Ishikawa (cell line): ENCODE measurements at regions not wholly inside any gene's neighbourhood (a gene's known extent, or its start where the extent isn't known, plus 50 kb on each side); places are given as distances from the start of the nearest gene placed in this dataset.

Experiments
- CEBPB ChIP-seq: IDR thresholded peaks from 2 replicates; pipeline ENCODE4 v1.6.1; 2012
- CREB1 ChIP-seq: IDR thresholded peaks from 2 replicates; pipeline ENCODE4 v1.6.1; 2012; ENCODE audit warnings: low read depth
- EP300 ChIP-seq: IDR thresholded peaks from 2 replicates; pipeline ENCODE4 v1.6.1; 2012; ENCODE audit warnings: borderline replicate concordance
- FOXM1 ChIP-seq: IDR thresholded peaks from 2 replicates; pipeline ENCODE4 v1.6.1; 2012; ENCODE audit warnings: low read depth, borderline replicate concordance
- NFIC ChIP-seq: IDR thresholded peaks from 2 replicates; pipeline ENCODE4 v1.6.1; 2012
- RAD21 ChIP-seq: IDR thresholded peaks from 2 replicates; pipeline ENCODE4 v1.6.1; 2012; ENCODE audit warnings: low read depth
- TAF1 ChIP-seq: IDR thresholded peaks from 2 replicates; pipeline ENCODE4 v1.6.1; 2012; ENCODE audit warnings: low read depth, mild to moderate bottlenecking
- TCF12 ChIP-seq: IDR thresholded peaks from 2 replicates; pipeline ENCODE4 v1.6.1; 2012; ENCODE audit warnings: low read depth
- TEAD4 ChIP-seq: IDR thresholded peaks from 2 replicates; pipeline ENCODE4 v1.6.1; 2012
- YY1 ChIP-seq: IDR thresholded peaks from 2 replicates; pipeline ENCODE4 v1.6.1; 2012; ENCODE audit warnings: low read depth
- ZBTB7A ChIP-seq: IDR thresholded peaks from 2 replicates; pipeline ENCODE4 v1.6.1; 2012; ENCODE audit warnings: low read depth
- TF ChIP-seq, protein P1 (sequence below): IDR thresholded peaks from 2 replicates; pipeline ENCODE4 v1.6.1; 2012
- TF ChIP-seq, protein P2 (sequence below): IDR thresholded peaks from 2 replicates; pipeline ENCODE4 v1.6.1; 2012
- TF ChIP-seq, protein P3 (sequence below): IDR thresholded peaks from 2 replicates; pipeline ENCODE4 v1.6.1; 2012; ENCODE audit warnings: low read depth, mild to moderate bottlenecking

DNA sequence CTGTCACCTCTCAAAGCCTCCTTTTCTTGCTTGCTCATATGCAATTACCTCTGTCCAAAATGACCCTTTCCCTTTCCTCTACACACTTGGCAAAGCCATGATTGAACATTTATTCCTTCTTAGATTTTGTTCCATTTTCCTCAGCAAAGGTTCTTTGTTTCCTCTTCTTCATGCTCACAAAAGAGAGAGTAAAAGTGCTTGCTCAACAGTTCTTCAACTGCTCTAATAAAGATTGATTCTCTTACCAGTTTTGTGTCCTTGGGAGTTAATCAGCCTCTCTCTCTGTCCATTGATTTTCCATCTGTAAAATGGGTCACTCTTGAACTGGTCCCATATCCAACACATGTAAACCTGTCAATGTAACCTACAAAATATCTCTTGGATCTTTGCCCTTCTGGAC is 186.4 kb downstream of the WNT5A start:
- no peak for TF ChIP-seq TEAD4
- no peak for TF ChIP-seq CEBPB
- TF ChIP-seq ZBTB7A, result no peak
- no peak for TF ChIP-seq FOXM1
- TF ChIP-seq, protein P1, sequence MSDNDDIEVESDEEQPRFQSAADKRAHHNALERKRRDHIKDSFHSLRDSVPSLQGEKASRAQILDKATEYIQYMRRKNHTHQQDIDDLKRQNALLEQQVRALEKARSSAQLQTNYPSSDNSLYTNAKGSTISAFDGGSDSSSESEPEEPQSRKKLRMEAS, result no peak
- TF ChIP-seq TAF1, result no peak
- no peak for TF ChIP-seq RAD21
- no peak for TF ChIP-seq EP300
- no peak for TF ChIP-seq CREB1
- no peak for TF ChIP-seq TCF12
- TF ChIP-seq, protein P2, sequence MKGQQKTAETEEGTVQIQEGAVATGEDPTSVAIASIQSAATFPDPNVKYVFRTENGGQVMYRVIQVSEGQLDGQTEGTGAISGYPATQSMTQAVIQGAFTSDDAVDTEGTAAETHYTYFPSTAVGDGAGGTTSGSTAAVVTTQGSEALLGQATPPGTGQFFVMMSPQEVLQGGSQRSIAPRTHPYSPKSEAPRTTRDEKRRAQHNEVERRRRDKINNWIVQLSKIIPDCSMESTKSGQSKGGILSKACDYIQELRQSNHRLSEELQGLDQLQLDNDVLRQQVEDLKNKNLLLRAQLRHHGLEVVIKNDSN, result no peak
- no peak for TF ChIP-seq YY1
- TF ChIP-seq NFIC, result no peak
- TF ChIP-seq, protein P3, sequence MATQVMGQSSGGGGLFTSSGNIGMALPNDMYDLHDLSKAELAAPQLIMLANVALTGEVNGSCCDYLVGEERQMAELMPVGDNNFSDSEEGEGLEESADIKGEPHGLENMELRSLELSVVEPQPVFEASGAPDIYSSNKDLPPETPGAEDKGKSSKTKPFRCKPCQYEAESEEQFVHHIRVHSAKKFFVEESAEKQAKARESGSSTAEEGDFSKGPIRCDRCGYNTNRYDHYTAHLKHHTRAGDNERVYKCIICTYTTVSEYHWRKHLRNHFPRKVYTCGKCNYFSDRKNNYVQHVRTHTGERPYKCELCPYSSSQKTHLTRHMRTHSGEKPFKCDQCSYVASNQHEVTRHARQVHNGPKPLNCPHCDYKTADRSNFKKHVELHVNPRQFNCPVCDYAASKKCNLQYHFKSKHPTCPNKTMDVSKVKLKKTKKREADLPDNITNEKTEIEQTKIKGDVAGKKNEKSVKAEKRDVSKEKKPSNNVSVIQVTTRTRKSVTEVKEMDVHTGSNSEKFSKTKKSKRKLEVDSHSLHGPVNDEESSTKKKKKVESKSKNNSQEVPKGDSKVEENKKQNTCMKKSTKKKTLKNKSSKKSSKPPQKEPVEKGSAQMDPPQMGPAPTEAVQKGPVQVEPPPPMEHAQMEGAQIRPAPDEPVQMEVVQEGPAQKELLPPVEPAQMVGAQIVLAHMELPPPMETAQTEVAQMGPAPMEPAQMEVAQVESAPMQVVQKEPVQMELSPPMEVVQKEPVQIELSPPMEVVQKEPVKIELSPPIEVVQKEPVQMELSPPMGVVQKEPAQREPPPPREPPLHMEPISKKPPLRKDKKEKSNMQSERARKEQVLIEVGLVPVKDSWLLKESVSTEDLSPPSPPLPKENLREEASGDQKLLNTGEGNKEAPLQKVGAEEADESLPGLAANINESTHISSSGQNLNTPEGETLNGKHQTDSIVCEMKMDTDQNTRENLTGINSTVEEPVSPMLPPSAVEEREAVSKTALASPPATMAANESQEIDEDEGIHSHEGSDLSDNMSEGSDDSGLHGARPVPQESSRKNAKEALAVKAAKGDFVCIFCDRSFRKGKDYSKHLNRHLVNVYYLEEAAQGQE, result no peak
